Ishikawa (cell line): ENCODE measurements at regions not wholly inside any gene's neighbourhood (a gene's known extent, or its start where the extent isn't known, plus 50 kb on each side); places are given as distances from the start of the nearest gene placed in this dataset.

Experiments used
- NFIC ChIP-seq: IDR thresholded peaks from 2 replicates; pipeline ENCODE4 v1.6.1; 2012
- TAF1 ChIP-seq: IDR thresholded peaks from 2 replicates; pipeline ENCODE4 v1.6.1; 2012; ENCODE audit warnings: low read depth, mild to moderate bottlenecking

- TF ChIP-seq NFIC (no peak), TAF1 (no peak)
Observed at GRCh38 chr17:31598921-31599571, 207.6 kb downstream of the RAB11FIP4 start.
